DND-41 (cell line): ENCODE measurements at regions not wholly inside any gene's neighbourhood (a gene's known extent, or its start where the extent isn't known, plus 50 kb on each side); places are given as distances from the start of the nearest gene placed in this dataset.
"Not testable (repeated sequence)": the region's sequence is repeated elsewhere in the genome, so short reads cannot be mapped to it uniquely, and the experiment has no call there.

ENCODE experiments used
- ATAC-seq: fragments of 200-7000 bp; cut with Tn5 transposase; 3 replicates; pipeline ENCODE4 v1.9.1; 2021; ENCODE audit warnings: low read depth; ENCODE audit not compliant: insufficient read depth
- DNase-seq: peaks from one replicate; pipeline ENCODE4 v3.0.0-alpha.2; 2020
- H2AFZ ChIP-seq: 2 replicates; pipeline ENCODE4 v1.6.0; 2012; ENCODE audit warnings: low read depth, low read length
- H3K27ac ChIP-seq: 2 replicates; pipeline ENCODE4 v1.5.1; 2012; ENCODE audit warnings: low read length, inconsistent platforms
- H3K27me3 ChIP-seq: fragments of 200-600 bp; sonication (generic); 2 replicates; pipeline ENCODE4 v1.6.0; 2012; ENCODE audit warnings: low read length, mild to moderate bottlenecking, inconsistent platforms; ENCODE audit not compliant: insufficient read depth, poor library complexity
- H3K36me3 ChIP-seq: 2 replicates; pipeline ENCODE4 v1.5.1; 2012; ENCODE audit warnings: low read length, inconsistent platforms; ENCODE audit not compliant: insufficient read depth
- H3K4me1 ChIP-seq: 2 replicates; pipeline ENCODE4 v1.5.1; 2012; ENCODE audit warnings: mild to moderate bottlenecking, low read length; ENCODE audit not compliant: insufficient read depth
- H3K4me2 ChIP-seq: 2 replicates; pipeline ENCODE4 v1.6.0; 2012; ENCODE audit warnings: mild to moderate bottlenecking, moderate library complexity, low read length, inconsistent platforms; ENCODE audit not compliant: insufficient read depth
- H3K4me3 ChIP-seq, 2 experiments: fragments of 200-600 bp in 1 of 2; shearing (Covaris generic) in 1 of 2; 2 replicates each; pipeline ENCODE4 v1.5.1; 2012 to 2016; ENCODE audit warnings: inconsistent platforms in 2 of 2, low read length in 2 of 2, mild to moderate bottlenecking in 2 of 2, low read depth in 1 of 2, moderate library complexity in 1 of 2
- H3K79me2 ChIP-seq: 2 replicates; pipeline ENCODE4 v1.6.0; 2012; ENCODE audit warnings: low read length, inconsistent platforms; ENCODE audit not compliant: insufficient read depth
- H3K9ac ChIP-seq: 2 replicates; pipeline ENCODE4 v1.6.0; 2012; ENCODE audit warnings: low read depth, mild to moderate bottlenecking, inconsistent platforms, low read length, moderate library complexity
- H3K9me3 ChIP-seq: 2 replicates; pipeline ENCODE4 v1.5.1; 2012; ENCODE audit warnings: low read length, moderate library complexity, mild to moderate bottlenecking, inconsistent platforms; ENCODE audit not compliant: insufficient read depth, severe bottlenecking
- H4K20me1 ChIP-seq: 2 replicates; pipeline ENCODE4 v1.6.0; 2012; ENCODE audit warnings: low read length; ENCODE audit not compliant: insufficient read depth
- CTCF ChIP-seq: IDR thresholded peaks from 2 replicates; pipeline ENCODE4 v1.5.1; 2012; ENCODE audit warnings: borderline replicate concordance, low read length, moderate library complexity, mild to moderate bottlenecking; ENCODE audit not compliant: poor library complexity, severe bottlenecking; ENCODE audit errors: extremely low read depth
- EZH2 ChIP-seq: IDR thresholded peaks from 3 replicates; pipeline ENCODE4 v1.6.1; 2012; ENCODE audit warnings: borderline replicate concordance, low read depth, mild to moderate bottlenecking, moderate library complexity, low read length, inconsistent platforms; ENCODE audit not compliant: severe bottlenecking

GRCh38 chr20:39738651-39739050 is 776.5 kb downstream of the DHX35 start:
- no peak for DNase-seq
- TF ChIP-seq CTCF: no peak
- no peak overlapping the region for H3K9ac ChIP-seq
- no peaks in the 10 kb centered on the region for H3K36me3 ChIP-seq
- H3K4me1 ChIP-seq: no peaks in the 10 kb centered on the region
- H4K20me1 ChIP-seq: no peaks in the 10 kb centered on the region
- H3K79me2 ChIP-seq: no peaks in the 10 kb centered on the region
- ATAC-seq: no peak
- H3K9me3 ChIP-seq: no peaks in the 10 kb centered on the region
- no peak overlapping the region for H3K4me3 ChIP-seq
- no peaks in the 10 kb centered on the region for H3K27me3 ChIP-seq
- no peak overlapping the region for H3K4me2 ChIP-seq
- no peak overlapping the region for H2AFZ ChIP-seq
- no peak overlapping the region for H3K27ac ChIP-seq

DNA sequence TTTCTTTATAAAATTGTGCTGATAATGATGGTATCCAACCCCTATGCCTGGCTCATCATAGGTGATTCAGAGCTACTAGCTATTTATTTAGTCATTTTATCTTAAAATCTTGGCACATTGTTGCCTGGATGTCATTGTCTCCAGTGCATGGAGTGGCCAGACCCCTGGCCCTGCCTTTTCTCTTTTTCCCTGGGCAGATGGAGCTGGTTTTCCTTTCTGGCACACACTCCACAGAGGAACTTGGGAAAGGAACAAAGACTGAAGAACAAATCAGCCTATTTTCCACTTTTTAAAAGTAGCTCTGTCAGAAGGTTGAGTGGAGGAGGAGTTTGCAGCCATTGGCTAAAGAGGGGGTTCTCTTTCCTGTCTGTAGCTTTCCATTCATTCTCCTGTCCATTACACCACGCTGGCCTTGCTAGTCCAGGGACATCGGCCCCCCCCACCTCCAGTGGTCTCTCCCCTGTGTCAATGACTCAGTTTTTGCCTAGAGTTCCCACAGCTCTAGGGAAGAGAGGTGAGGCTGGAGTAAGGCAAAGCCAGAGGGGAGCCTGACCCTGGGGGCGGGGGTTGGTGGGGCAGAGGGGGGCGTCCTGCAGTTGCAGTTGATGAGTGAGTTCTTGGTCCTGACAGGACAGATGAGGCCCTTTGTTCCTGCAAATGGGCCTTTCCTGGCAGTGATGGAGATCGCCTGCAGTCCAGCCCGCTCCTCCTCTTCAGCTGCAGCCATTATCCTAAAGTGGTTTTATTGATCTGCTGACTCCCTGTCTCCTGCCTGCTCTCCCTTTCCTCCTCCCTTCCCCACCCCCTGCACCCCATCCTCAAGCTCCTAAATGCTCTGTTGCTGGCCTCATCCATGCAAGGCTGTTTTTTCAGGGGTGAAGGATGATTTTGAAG is 774.5 kb downstream of the DHX35 start:
- no peaks in the 10 kb centered on the region for H3K9me3 ChIP-seq

DNA sequence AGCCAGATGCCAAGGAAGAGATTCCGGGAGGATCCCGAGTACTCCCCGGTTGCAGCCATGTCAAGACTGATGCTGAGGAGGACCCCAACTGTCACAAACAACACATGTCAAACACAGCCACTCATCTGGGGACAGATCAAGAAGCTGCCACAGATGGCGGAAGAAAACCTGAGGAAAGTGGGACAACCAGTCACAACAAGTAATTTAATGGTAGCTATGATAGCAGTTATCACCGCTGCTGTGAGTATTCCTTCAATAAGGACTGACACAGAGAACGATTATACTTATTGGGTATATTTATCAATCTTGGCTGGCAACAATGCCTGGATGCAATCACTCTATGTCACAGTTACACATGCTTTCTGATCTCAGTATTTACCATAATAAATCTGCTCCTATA is 763.4 kb downstream of the DHX35 start:
- H3K9me3 ChIP-seq: peaks cover 25% of the 10 kb centered on the region
- H3K36me3 ChIP-seq, H3K27me3 ChIP-seq, ATAC-seq, H3K27ac ChIP-seq, H2AFZ ChIP-seq, H3K9ac ChIP-seq, H3K4me3 ChIP-seq, H3K4me2 ChIP-seq, H3K4me1 ChIP-seq, DNase-seq, H4K20me1 ChIP-seq, H3K79me2 ChIP-seq: not testable (repeated sequence)

More for the DNA sequence above, 774.5 kb downstream of the DHX35 start:
- Histone ChIP-seq H3K36me3 (no peaks in the 10 kb centered on the region), H3K4me1 (no peaks in the 10 kb centered on the region), H3K27me3 (no peaks in the 10 kb centered on the region), H3K79me2 (no peaks in the 10 kb centered on the region), H3K27ac (no peak overlapping the region), H2AFZ (no peak overlapping the region), H3K4me3 (no peak overlapping the region), H3K4me2 (no peak overlapping the region), H3K9ac (no peak overlapping the region), H4K20me1 (no peaks in the 10 kb centered on the region)
- no peak for DNase-seq
- TF ChIP-seq CTCF (no peak), EZH2 (no peak)
- ATAC-seq: no peak

DNA sequence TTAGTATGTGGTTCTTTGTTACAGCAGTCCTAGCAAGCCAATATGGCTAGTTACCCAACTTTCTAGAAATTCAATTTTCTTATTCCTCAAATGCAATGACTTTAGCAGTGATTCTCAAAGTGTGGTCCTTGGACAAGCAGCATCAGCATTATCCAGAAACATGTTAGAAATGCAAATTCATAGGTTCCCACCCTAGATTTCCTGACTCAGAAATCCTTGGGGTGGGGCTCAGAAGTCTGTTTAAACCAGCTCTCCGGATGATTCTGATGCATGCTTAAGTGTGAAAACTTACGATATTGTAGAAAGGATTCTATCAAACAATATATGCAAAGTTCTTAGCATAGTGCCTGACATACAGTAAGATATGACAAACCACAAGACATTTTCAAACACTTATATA is 757.1 kb downstream of the DHX35 start:
- Histone ChIP-seq H3K27ac (no peak overlapping the region), H3K79me2 (no peaks in the 10 kb centered on the region), H2AFZ (no peak overlapping the region), H3K4me2 (no peak overlapping the region), H3K4me1 (no peaks in the 10 kb centered on the region), H3K9ac (no peak overlapping the region), H3K36me3 (no peaks in the 10 kb centered on the region), H4K20me1 (no peaks in the 10 kb centered on the region), H3K4me3 (no peak overlapping the region), H3K27me3 (no peaks in the 10 kb centered on the region), H3K9me3 (no peaks in the 10 kb centered on the region)
- ATAC-seq (no peak), DNase-seq (no peak)
- TF ChIP-seq EZH2 (no peak), CTCF (no peak)
